Right renal pelvis (tissue), 4 donors: ENCODE measurements at regions not wholly inside any gene's neighbourhood (a gene's known extent, or its start where the extent isn't known, plus 50 kb on each side); places are given as distances from the start of the nearest gene placed in this dataset.

Experiments used
- DNase-seq, 4 donors: peaks; one replicate each; pipeline ENCODE4 v3.0.0-alpha.2; 2013; ENCODE audit warnings: low read depth in 4 of 4, low spot score in 3 of 4, missing footprints in 1 of 4

- no peak for DNase-seq
These were observed 122.2 kb upstream of the ITGA1 start for GRCh38 chr5:52665559-52665958.

- no peak for DNase-seq
These were observed 119.6 kb upstream of the ITGA1 start for GRCh38 chr5:52668139-52668538.

GRCh38 chr5:52668544-52669185 lies 119.1 kb upstream of the ITGA1 start:
- no peak for DNase-seq

DNA sequence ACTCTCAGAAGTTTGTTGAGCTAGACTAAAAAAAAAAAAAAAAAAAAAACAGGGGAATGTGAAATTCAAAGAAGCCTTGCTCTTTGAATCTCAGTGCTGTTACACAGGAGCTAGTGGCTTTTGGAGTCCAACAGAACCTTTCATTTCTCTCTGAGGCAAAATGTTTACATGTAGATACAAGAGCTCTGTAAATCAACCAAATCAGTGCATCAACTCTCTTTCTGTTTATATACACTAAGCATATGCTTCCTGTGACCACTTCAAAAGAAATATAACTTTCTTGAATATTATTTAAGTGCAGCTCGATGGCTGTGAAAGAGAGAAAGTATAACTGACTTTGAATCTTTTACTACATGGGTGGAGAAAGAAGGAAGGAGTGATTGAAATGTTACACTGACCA lies 115.3 kb upstream of the ITGA1 start:
- DNase-seq, result no peak

DNA sequence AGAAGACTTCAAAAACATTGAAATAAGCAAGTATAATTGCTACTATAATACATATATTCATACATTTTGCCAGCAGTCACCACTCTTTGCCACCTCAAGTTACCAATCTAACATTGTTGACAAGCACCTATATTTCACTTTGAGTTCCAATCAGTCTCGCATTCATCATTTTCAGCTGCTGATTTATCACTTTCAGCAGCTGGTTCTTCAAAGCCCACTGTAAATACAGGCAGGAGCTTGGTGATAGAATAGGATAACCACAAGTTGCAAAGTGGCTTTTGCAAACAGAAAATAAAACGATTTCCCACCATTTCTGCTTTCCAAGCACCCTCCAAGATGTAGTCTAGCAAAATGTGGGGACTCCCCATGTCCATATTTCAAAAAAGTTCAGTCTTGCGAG lies 114.2 kb upstream of the ITGA1 start:
- DNase-seq, result no peak

GRCh38 chr5:52674815-52675545 lies 112.7 kb upstream of the ITGA1 start:
- no peak for DNase-seq

DNA sequence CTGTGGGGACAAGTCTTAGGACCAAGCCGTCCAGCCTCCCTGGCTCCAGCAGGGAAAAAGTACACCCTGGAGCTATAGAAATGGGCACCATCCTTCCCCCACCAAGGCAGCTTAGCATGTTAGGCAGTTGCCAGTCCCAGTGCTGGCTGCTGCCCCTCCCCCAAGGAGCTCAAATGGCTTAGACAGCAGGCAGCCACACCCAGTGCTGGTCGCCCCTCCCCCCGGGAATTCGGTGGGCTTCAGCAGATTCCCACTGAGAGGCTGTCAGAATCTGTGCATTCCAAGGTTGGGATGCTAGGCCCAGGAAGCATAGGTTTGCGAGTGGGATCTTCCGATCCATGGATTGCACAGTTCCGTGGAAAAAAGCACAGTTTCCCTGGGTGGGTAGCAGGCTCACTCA lies 105.2 kb upstream of the ITGA1 start:
- no peak for DNase-seq

DNA sequence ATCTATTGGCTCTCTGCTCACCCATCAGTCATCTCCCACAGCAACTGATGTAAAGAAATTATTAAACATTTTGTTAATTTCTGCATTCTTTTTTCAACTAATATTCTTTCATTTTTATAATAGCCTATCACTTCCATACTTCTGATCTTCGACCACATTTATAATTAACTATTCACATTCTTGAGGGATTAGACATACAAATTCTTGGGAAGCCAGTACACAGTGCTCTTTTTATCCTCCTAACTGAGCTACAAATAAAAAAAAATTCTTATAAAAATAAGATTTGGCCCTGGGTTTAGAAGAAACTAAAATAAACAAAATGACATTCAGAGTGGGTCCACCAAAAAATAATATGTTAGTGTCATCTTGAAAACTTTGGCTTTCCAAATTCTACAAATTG lies 103.7 kb upstream of the ITGA1 start:
- DNase-seq, result no peak

- no peak for DNase-seq
These were observed 102.2 kb upstream of the ITGA1 start for GRCh38 chr5:52685566-52685965.

- no peak for DNase-seq
These were observed 101.7 kb upstream of the ITGA1 start for GRCh38 chr5:52685971-52686370.

DNA sequence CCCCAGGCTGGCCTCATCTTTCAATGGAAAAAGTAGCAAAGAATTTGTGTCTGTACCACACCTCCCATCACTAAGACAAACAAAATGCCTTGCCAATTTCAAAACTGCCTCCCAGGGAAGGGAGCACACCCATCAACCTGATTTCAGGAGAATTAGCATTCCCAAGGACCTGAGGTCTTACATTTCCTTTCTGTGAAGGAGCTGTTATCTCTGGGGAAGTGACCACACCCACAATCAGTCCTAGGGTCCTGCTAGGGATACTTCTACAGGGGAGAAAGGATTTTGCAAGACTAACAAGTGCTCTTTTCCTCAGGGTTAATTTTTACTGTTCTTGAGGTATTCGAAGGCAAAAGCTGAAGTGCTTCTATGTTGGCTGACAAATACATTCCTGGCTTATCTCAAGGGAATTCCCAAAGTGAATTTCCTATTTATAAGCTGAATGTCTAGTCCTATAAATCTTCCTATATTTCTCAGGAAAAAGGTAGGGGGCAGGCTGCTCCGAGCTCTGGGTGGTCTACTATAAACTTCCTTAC lies 97.4 kb upstream of the ITGA1 start:
- DNase-seq, result no peak

GRCh38 chr5:52692039-52692438 lies 95.7 kb upstream of the ITGA1 start:
- no peak for DNase-seq

DNA sequence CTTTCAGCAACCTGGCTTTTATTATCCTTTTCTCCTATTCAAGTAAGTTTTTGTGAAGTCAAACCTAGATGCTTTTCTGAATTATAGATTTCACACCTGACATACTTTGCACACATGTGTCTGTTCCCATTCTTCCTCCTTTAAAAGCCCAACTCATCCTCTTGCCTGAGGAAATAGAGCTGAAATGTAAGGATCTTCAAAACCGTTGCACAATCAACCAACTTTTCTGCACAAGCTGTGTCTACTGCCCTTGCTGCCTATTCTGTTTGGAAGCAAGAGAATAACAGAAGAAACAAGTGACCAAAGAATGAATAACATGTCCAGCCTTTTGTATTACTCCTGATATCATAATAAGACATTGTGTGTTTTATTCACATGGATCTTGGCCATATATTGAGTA lies 95.1 kb upstream of the ITGA1 start:
- no peak for DNase-seq

GRCh38 chr5:52693280-52693679 lies 94.4 kb upstream of the ITGA1 start:
- DNase-seq, result no peak

DNA sequence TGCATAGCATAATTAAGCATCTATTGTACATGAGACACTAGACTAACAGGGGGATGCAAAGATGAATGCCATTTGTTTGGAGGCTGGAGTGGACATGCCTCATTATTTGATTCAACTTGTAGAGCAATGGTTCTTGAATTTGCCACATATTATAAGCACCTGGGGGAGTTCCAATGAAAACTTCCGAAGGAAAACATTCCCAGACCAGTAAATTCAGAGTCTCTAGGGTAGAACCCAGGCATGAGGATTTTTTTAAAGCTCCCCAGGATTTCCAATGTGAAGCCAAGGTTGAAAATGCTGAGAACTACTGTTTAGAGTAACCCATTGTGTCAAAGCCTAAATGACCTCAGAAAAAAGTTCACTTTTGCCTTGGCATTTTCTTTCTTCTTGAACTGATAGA lies 93.9 kb upstream of the ITGA1 start:
- no peak for DNase-seq

DNA sequence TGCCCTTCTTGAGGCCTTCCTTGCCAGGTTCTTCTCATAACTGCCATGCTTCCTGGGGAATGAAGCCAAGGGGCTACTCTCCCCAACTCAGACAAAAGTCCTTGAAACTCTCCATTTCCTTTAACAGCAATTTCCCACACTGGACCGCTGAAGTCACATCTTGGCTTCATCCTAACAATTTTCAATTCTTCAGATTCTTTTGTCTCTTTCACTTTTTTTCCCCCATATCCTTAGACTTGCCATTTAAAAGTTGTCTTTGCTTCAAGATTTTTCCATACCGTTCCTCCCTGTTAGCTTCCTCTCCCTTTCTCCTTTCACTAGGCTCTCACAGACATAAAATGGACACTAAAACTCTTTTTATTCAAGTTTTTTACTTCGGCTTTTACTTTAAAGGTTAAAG lies 93.1 kb upstream of the ITGA1 start:
- DNase-seq, result no peak

- no peak for DNase-seq
These were observed 84.8 kb upstream of the ITGA1 start for GRCh38 chr5:52702877-52703276.

DNA sequence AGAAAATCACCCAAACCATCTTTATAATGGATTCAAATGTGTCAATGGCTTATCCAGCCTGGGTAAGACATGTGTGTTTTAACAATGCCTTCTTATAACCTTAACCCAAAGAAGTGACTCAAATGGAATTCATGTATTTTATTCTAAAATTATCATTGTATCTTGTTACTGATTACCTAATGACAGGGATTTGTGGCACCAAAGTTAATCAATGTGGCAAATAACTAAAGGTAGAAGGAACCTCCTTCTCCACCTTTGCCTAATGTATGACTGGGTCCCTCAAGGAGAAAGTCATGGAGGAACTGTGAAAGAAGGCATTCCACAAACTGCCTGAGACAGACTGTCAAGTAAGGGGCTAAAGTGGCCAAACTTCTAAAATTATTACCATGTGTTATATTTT lies 84.4 kb upstream of the ITGA1 start:
- no peak for DNase-seq

GRCh38 chr5:52705720-52706119 lies 82.0 kb upstream of the ITGA1 start:
- no peak for DNase-seq

GRCh38 chr5:52706775-52707174 lies 80.9 kb upstream of the ITGA1 start:
- DNase-seq, result no peak

DNA sequence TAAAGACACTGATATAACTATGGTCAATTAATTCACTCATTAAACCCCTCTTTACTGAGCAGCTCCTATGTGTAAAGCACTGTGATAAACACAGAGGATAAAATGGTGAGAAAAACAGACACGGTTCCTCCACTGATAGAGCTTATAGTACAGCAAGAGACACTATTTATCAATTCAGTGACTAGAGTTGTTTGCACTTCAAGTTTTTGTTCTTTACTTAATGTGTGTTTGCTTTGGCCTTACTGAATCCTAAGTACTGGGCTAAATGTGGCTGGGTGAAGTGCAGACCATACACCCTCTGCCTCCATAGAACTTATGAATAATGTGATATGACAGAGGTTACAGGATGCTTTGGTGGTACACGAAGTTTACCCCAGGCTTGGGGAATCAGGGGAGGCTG lies 80.1 kb upstream of the ITGA1 start:
- no peak for DNase-seq

DNA sequence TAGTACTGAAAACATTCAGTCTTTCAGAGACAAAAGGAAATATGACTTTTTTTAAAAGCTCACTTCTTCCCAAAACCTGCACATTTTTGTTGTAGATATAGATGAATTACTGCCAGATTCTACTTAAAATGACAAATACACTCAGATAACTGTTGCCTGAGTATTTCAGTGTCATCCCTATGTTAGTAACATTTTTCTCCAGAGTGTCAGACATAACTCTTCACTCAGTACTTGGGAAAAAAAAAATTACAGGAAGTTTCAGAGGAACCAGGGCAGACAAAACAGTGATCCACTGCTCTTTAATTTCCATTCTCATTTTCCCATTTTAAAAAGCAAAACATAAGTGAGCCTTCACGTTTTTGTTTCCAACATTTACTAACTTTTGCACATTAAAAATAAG lies 79.3 kb upstream of the ITGA1 start:
- DNase-seq, result no peak
